Fibroblast of skin of back (primary cell): ENCODE measurements at regions not wholly inside any gene's neighbourhood (a gene's known extent, or its start where the extent isn't known, plus 50 kb on each side); places are given as distances from the start of the nearest gene placed in this dataset.

ENCODE experiments used
- DNase-seq: peaks from one replicate; pipeline ENCODE4 v3.0.0-alpha.2; 2013

GRCh38 chr7:32428546-32428945 lies 61.6 kb downstream of the LSM5 start:
- DNase-seq = no peak

GRCh38 chr7:32427769-32428291 lies 62.4 kb downstream of the LSM5 start:
- peak; percentile 79 for DNase-seq

- no peak for DNase-seq
These were observed 73.3 kb downstream of the LSM5 start for GRCh38 chr7:32416846-32417245.

- no peak for DNase-seq
These were observed 74.2 kb downstream of the LSM5 start for GRCh38 chr7:32415936-32416335.

- DNase-seq = no peak
These were observed 74.7 kb downstream of the LSM5 start for GRCh38 chr7:32415519-32415918.

- DNase-seq = no peak
These were observed 77.7 kb downstream of the LSM5 start for GRCh38 chr7:32412471-32412870.

- no peak for DNase-seq
These were observed 79.6 kb downstream of the LSM5 start for GRCh38 chr7:32410545-32410944.

- no peak for DNase-seq
These were observed 83.8 kb downstream of the LSM5 start for GRCh38 chr7:32406386-32406785.

GRCh38 chr7:32403463-32404229 lies 86.5 kb downstream of the LSM5 start:
- no peak for DNase-seq

GRCh38 chr7:32400676-32401075 lies 89.5 kb downstream of the LSM5 start:
- DNase-seq = no peak

- DNase-seq = no peak
These were observed 90.9 kb downstream of the LSM5 start for GRCh38 chr7:32399311-32399710.

- no peak for DNase-seq
These were observed 95.0 kb downstream of the LSM5 start for GRCh38 chr7:32395168-32395567.

- DNase-seq = no peak
These were observed 96.3 kb downstream of the LSM5 start for GRCh38 chr7:32393861-32394260.

GRCh38 chr7:32390210-32390609 lies 100.0 kb downstream of the LSM5 start:
- DNase-seq = no peak

- DNase-seq = no peak
These were observed 104.7 kb downstream of the LSM5 start for GRCh38 chr7:32385316-32385956.

- no peak for DNase-seq
These were observed 109.1 kb downstream of the LSM5 start for GRCh38 chr7:32381024-32381601.

- DNase-seq = no peak
These were observed 110.6 kb downstream of the LSM5 start for GRCh38 chr7:32379510-32380112.

GRCh38 chr7:32378988-32379387 lies 111.2 kb downstream of the LSM5 start:
- no peak for DNase-seq

GRCh38 chr7:32364581-32364980 lies 125.6 kb downstream of the LSM5 start:
- no peak for DNase-seq

GRCh38 chr7:32360127-32360526 lies 130.1 kb downstream of the LSM5 start:
- DNase-seq = no peak

GRCh38 chr7:32357535-32358277 lies 132.5 kb downstream of the LSM5 start:
- DNase-seq = no peak

GRCh38 chr7:32347244-32347828 lies 142.8 kb downstream of the LSM5 start:
- peak; percentile 11 for DNase-seq
